Anterior cingulate cortex (tissue), 58 donors: ENCODE measurements at regions not wholly inside any gene's neighbourhood (a gene's known extent, or its start where the extent isn't known, plus 50 kb on each side); places are given as distances from the start of the nearest gene placed in this dataset.

Source experiments
- DNase-seq, 58 donors: peaks; one replicate each; lab custom pipeline; 2025; lab: John Stamatoyannopoulos, UW

DNA sequence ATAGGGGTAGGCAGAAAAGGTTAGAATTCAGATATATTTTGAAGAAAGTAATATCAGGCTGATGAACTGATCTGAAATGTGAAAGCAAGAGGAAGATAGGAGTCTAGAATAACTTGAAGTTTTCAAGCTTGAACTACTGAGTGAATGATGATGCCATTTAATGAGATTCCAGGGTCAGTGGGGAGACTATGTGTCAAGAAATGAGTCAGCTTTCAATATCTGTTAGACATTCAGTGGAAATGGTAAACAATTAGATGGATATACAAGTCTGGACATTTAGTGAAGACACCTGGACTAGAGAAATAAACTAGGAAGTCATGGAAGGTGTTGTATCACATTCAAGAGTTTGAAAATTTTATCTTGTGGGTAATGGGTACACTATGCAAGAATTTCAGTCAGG is 326.9 kb downstream of the FSIP2 start:
- no peak for DNase-seq

DNA sequence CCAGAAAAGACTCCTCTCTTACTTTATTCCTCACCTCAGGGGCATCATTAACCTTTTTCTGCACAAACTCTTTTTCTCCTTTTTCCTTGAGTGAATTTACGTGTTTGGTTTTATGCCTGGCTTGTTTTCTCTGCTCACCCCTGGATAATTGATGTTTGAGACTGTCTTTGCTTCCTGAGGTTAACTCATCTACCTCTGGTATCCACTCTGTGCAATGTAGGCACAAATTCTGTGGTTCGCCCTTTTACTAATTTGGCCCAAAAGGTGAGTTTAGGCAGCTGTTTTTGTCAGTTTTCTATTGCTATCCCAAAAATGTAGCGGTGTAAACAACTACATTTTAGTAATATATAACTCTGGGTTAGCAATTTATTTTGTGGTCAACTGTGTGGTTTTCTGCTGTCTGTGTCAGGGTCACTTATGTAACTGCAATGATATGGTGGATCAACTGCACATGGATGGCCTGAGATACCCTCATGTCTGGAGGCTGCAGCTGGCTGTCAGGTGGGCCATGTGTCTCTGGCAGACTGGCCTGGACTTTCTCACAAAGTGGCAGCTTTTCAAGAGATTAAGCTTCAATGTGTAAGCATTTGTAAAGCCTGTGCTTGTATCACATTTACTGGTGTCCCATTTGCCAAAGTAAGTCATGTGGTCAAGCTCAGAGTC is 329.7 kb downstream of the FSIP2 start:
- DNase-seq: no peak

DNA sequence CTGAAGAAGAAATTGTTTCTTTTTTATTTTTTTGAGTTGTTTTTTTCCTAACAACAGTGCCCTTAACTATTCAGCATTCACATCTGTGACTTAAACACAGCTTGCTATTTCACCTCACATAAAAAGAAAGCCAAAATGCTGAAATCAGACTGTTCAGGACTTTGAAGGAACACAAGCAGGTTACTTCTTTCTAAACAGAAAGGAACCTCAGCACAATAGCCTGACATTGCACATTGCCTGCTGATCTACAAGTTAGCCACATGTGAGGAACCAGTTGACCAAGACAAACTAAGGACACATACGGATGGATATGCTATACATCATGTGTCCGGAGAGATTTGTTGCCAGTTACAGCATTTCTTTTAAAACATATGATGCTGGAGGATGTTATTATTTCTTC is 331.1 kb downstream of the FSIP2 start:
- DNase-seq: no peak

GRCh38 chr2:186085226-186085625 is 346.6 kb downstream of the FSIP2 start:
- DNase-seq: no peak

DNA sequence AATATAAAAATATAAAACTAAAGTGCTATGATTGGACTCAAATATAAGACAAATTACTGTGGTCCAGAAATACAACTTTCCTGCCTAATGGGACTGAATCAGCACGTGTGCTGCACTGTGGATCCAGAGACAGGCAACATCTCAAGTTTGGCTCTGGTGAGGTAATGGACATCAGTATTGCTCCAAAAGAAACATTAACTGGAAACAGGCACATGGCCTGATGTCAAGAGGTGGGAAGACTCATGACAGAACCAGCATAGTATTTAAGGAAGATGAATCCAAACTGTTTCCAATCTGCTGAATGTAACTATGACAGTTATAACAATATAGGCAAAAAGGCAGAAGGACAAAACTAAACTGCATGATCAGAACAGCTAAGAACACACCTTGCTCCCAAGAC is 354.6 kb downstream of the FSIP2 start:
- DNase-seq: no peak

GRCh38 chr2:186098821-186099220 is 360.2 kb downstream of the FSIP2 start:
- DNase-seq: no peak

DNA sequence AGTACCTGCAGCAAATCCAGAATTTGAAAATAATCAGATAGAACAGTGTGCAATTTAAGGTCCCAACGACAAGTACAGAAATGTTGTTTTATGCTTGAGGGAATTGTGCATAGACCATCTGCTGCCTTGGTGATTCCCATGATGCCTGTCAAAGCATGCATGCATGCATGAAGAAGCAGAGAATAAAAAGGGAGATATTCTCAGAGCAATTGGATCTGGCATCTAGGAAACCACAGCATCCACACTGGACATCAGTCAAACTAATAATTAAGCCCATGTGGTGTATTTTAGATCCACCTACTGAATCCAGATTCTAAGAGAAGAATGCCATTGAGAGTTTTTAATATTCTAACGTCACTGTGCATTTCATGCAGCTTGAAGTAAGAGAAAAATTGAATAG is 361.2 kb downstream of the FSIP2 start:
- no peak for DNase-seq

GRCh38 chr2:186100636-186101035 is 362.0 kb downstream of the FSIP2 start:
- DNase-seq: no peak

DNA sequence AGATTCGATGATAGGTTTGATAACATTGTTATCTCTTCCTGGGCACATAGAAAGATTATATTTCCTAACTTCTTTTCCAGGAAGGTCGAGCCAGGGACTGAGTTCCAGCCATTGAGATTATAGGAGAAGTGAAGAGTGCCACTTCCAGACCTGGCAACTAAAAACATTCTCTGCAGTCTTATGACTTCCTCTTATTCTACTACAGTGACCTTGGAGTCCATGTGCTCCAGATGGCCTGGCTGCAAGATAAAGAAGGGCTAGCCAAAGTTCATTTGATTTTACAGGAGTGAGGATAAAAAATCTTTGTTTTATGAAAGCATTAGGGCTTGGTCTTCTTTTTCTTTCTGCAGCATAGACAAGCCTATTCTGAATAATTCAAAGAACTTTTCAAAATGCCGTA is 363.0 kb downstream of the FSIP2 start:
- no peak for DNase-seq

DNA sequence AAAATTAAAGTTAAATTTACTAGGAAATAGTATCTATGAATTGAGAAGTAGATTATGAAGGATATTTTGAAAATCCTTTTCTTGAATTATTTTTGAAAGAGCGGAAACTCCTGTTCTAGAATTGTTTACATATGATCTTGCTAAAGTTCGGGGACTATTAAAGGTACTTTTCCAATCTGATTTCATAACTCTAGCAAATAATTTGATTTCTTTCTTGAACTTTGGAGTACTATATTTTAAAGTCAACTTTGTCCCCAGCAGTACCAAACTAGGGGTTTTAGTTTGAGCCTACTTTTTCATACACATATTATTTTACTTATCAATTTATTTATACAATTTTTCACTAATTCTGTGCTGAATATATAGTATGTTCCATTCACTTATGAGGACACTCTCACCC is 364.7 kb downstream of the FSIP2 start:
- no peak for DNase-seq

GRCh38 chr2:186105016-186105724 is 366.6 kb downstream of the FSIP2 start:
- no peak for DNase-seq

DNA sequence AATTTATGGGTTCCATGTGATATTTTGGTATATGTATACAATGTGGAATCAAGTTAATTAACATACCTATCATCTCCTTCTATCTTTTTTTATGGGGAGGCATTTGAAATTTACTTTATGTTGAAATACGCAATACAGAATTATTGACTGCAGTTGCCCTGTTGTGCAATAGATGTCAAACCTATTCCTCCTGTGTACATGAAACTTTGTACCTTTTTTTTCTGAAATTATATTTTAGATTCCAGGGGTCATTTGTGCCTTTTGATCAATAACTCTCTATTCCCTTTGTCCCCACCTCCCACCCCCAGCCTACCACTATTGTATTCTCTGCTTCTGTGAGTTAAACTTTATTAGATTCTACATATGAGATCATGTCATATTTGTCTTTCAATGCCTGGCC is 369.9 kb downstream of the FSIP2 start:
- DNase-seq: no peak

DNA sequence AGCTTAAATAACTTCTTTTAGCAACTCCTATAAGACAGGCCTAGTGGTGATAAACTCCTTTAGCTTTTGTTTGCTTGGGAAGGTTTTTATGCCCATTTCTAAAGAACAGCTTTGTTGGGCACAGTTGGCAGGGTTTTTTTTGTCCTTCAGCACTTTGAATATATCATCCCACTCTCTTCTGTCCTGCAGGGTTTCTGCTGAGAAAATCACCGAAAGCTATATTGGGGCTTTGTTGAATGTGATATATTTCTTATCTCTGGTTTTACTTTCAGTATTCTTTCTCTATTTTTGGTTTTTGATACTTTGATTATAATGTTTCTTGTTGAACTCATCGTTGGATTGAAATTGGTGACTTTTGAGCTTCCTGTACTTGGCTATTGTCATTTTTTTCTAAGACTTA is 372.8 kb upstream of the ZC3H15 start:
- no peak for DNase-seq

GRCh38 chr2:186125156-186125555 is 360.9 kb upstream of the ZC3H15 start:
- DNase-seq: no peak

GRCh38 chr2:186125625-186126024 is 360.4 kb upstream of the ZC3H15 start:
- DNase-seq: no peak

GRCh38 chr2:186126181-186126580 is 359.9 kb upstream of the ZC3H15 start:
- DNase-seq: no peak

GRCh38 chr2:186129767-186130581 is 356.1 kb upstream of the ZC3H15 start:
- DNase-seq: no peak

- DNase-seq: peak in 1 of 58 donors; percentile 2
Observed at GRCh38 chr2:186130748-186131641, 355.1 kb upstream of the ZC3H15 start.

DNA sequence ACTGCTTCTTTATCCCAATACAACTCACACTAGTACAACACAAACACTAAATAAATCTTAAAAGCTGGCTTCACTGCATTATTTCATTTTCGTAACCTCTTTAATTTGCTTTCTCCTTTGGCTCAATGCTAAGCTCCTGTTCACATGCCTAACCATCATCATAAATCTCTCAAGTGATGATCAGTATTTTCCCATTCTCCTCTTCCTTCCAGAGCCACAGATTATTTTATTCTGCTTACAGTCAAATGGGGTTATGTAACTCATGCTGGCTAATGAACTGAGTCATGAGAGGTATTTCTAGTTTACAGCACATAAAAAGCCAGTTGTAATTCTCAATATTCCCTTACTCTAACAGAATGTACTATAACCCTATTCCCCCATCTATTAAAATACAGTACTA is 350.4 kb upstream of the ZC3H15 start:
- no peak for DNase-seq

DNA sequence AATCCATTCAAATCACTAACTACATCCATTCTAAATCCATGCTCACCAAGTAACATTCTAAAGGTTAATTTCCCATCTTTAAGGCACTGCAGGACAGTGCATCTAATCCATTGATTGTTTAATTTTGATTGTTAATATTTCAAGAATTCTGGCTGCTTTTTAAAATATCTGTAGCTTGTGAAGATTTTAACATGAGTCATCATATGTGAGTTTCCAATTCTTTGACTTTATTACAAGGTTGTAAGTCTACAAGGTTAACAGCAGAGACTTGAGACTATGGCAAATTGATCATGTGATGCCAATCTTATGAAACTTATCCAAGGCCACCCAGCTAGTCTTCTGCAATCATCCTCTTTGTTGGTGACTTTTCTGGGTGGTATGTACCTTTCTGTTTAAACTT is 349.2 kb upstream of the ZC3H15 start:
- no peak for DNase-seq

DNA sequence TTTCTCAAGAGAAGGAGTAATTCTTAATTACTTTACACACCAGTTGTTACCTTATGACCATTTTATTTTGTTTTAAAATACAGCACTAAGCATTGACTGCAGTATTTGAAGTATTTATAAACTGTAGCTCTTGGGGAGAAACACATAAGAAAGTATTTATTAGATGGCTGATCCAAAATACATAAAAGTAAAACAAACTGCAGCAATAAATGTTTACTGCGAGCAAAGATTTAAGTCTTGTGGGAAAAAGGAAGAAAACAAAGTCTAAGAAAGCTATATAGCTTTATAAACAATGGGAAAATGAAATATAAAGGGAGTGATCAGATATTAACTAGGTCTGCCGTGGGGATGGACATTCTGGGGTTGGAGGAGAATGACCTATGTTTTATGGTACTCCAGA is 347.2 kb upstream of the ZC3H15 start:
- DNase-seq: no peak
